KOPT-K1 (cell line): ENCODE measurements at regions not wholly inside any gene's neighbourhood (a gene's known extent, or its start where the extent isn't known, plus 50 kb on each side); places are given as distances from the start of the nearest gene placed in this dataset.

Experiments used
- H3K27ac ChIP-seq: fragments of 200-600 bp; sonication (generic); 2 replicates; pipeline ENCODE4 v1.5.1; 2016; ENCODE audit warnings: antibody characterized with exemption, mild to moderate bottlenecking, low read depth, low read length; ENCODE audit not compliant: poor library complexity, severe bottlenecking
- H3K36me3 ChIP-seq: fragments of 200-600 bp; sonication (generic); 2 replicates; pipeline ENCODE4 v1.5.1; 2017; ENCODE audit warnings: antibody characterized with exemption, mild to moderate bottlenecking, low read length, moderate library complexity; ENCODE audit not compliant: insufficient read depth
- H3K9me3 ChIP-seq: fragments of 200-600 bp; sonication (generic); 2 replicates; pipeline ENCODE4 v1.5.1; 2017; ENCODE audit warnings: antibody characterized with exemption, low read length, mild to moderate bottlenecking; ENCODE audit not compliant: insufficient read depth, poor library complexity, severe bottlenecking

DNA sequence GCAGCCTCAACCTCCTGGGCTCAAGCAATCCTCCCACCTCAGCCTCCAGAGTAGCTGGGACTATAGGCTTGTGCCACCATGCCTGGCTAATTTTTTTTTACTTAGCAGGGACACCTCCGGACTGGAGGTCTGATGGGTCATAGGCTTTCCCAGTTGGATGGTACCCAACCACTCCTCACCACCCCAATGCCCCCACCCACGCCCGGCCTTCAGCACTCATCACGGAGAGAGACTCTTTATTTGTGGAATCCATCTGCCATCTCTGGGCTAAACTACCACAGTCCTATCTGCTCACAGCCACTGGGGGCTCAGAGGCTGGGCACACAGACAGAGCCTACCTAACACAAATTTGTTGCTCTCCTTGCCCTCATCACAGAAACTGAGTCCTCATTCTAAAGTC, 58.3 kb upstream of the STXBP1 start:
- Histone ChIP-seq H3K27ac (no peak overlapping the region), H3K9me3 (no peaks in the 10 kb centered on the region), H3K36me3 (no peaks in the 10 kb centered on the region)

DNA sequence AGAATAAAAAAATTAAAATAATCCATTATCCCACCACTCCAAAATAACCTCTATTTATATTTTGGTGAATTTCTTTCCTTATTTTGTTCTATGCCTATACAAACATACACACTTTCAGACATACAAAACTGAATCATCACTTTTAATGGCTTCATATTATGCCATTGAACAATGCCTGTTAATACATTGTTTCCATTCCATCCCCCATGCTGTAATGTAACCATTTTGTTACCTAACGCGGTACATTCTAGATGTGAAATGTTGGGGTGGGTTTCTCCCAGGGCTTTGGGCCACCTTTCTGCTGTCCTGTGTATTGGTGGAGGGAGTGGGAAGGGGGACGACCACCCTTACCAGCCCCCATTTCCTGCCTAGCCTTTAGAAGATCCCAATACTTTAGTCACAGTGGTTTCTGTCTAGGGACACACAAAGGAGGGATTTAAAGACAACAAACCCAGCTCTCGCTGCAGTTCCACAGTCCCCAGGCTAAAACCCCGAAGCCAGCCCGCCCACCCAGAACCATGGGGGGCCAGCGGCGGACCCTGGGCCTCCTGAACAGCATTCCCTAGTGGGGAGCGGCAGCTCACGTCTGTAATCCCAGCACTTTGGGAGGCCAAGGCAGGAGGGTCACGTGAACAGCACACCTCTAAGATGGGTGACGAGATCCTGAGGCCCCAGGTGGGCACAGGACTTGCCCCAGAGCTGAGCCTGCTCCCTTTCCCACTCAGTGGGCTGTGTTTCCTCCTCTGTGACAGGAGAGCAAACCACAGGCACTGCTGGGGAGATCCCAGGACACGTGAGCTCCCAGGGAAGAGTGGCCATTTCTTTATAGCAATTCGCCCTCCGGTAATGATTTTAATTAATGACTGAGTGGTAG, 56.9 kb upstream of the STXBP1 start:
- Histone ChIP-seq H3K27ac (peak overlapping the region; percentile 82), H3K36me3 (no peaks in the 10 kb centered on the region), H3K9me3 (no peaks in the 10 kb centered on the region)

DNA sequence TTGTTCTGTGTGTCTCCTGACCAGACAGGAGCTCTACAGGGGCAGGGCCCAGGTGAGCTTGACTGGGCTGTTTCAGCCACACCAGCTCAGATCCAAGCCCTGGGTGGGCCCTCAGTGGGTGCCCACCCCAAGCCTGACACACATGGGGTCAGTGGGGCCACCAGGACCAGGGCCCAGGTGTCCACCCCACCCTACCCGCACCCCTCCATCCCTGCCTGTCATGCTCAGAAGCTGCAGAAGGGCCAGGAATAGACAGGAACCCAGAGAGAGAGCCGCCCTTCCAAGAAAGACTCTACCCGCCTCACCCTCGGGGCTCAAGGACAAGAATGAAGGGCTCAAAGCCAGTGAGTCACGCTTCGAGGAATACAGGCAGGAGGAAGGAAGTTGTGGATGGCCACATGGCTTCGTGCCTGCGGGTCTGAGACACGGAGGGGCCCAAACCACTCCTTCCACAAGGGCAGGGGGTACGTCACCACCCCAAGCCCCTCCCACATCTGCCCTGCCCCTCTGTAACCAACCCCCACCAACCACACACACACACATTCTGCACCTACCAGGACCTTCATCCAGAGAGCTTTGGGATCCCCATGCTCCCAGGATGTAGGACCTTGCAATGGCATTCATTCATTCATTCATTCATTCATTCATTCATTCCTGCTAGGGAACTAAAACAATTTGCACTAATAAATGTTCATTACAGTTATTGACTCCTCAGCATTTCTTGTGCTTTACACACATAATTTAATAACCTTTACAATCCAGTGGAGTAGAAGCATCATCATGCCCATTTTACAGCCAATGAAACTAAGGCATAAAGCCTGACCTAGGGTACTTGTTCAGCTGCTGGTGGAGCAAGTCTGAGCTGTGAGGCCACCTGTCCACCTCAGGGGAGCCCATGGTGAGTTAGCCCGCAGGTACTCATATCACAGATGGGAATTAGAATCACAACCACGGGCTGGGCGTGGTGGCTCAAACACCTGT, 55.9 kb upstream of the STXBP1 start:
- Histone ChIP-seq H3K9me3 (no peaks in the 10 kb centered on the region), H3K27ac (peak overlapping the region; percentile 82), H3K36me3 (no peaks in the 10 kb centered on the region)

DNA sequence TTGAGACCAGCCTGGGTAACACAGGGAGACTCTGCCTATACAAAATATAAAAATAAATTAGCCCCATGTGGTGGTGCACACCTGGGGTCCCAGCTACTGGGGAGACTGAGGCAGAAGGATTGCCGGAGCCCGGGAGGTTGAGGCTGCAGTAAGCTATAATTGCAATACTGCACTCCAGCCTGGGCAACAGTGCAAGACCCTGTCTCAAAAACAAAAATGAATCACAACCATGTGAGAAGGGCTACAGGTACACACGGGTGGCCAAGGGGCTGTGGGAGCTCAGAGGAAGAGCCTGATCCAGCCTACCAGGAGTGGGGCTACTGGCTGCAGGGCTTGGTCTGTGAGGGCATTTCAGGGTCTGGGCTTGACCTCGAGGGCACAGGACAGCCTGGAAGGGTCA, 55.2 kb upstream of the STXBP1 start:
- Histone ChIP-seq H3K27ac (peak overlapping the region; percentile 82), H3K9me3 (no peaks in the 10 kb centered on the region), H3K36me3 (no peaks in the 10 kb centered on the region)

DNA sequence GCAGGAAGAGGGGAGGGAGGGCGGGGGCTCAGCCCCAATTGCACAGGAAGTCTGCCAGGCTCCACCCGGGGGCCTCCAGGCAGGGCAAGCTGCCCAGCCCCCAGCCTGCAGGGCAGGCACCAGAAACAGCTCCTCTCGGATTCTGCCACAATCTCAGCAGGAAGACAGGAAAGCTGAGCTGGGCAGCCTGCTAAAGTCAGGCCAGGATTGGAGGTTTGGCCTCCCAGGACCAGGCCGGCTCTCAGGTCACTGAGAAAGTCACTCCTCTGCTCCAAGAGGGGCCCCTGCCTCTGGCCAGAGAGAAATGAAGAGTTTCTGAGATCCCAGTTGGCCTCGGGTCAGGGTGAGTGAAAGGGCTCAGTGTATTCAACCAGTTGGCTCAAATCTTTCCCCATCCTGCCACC, 54.6 kb upstream of the STXBP1 start:
- Histone ChIP-seq H3K9me3 (no peaks in the 10 kb centered on the region), H3K27ac (peak overlapping the region; percentile 82), H3K36me3 (no peaks in the 10 kb centered on the region)

DNA sequence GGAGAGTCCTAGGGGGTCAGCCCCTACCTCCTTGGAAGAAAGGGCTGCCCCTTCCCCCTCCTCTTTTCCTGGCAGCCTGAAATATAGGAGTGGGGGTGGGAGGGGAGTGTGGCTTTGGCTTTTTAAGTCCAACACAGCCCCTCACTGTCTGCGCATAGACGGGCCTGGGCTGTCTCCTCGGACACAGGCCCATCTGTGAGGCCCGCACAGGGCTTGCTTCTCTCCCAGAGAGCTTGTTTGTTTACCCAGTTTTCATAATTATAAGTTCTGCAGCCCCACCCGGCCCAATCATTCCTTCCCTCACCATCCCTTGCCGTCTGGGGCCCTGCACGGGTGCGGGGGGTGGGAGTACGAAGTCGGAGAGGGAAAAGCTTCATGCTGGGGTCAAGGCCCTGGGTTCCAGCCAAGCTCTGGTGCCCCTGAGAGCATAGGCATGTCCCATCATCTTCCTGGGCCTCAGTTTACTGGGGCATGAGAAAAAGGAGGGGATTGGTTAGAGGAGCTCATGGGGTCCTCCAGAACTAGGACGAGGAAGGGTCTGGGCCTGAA, 54.0 kb upstream of the STXBP1 start:
- no peaks in the 10 kb centered on the region for H3K9me3 ChIP-seq
- peak overlapping the region; percentile 82 for H3K27ac ChIP-seq
- H3K36me3 ChIP-seq: no peaks in the 10 kb centered on the region

DNA sequence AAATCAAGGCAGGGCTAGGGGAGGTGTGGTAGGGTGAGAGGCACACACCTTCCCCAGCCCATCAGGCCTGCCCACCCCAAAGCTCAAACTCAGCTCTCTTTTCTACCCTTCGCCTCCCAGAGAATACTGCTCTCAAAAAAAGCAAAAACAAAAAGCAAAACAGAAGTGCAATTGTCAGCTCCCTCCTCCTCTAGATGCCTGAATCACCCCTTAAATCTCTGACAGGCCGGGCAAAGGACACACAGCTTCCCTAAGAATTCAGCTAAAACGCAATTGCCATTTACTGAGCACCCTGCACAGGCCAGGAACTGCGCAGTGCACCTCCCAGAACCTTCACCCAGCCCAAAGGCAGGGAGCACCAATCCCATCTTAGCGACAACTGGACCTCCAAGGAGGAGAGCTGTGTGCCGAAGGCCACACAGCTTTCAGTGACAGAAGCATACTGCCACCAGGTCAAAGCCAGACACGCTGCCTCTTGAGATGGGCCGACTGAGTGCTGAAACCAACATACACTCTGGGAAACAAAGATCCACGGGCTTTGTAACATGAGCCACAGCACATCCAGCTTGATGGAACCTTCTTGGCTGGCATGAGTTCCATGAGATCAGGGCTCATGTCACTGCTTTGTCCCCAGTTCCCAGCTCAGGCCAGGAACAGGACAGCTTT, 53.4 kb upstream of the STXBP1 start:
- Histone ChIP-seq H3K27ac (peak overlapping the region; percentile 82), H3K9me3 (no peaks in the 10 kb centered on the region), H3K36me3 (no peaks in the 10 kb centered on the region)

DNA sequence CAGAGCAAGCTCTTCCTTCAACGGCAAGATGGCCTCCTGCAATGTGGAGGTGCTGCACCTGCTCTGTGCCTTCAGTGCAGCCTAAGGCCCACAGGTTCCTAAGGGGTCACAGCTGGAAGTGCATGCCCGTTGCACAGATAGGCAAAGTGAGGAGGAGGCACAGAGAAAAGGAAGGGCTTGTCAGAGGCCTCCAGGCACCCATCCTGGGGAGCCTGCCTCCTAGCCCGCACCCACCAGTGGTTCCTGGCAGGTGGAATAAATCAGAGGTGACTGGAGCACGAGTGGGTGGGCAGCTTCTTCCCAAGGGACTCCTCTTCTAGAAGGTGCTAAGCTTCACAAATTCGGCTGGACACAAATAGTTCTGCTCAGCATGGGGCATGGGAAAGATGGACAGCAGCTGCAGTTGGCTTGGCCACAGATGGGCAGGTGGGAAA, 52.8 kb upstream of the STXBP1 start:
- Histone ChIP-seq H3K36me3 (no peaks in the 10 kb centered on the region), H3K27ac (peak overlapping the region; percentile 82), H3K9me3 (no peaks in the 10 kb centered on the region)

DNA sequence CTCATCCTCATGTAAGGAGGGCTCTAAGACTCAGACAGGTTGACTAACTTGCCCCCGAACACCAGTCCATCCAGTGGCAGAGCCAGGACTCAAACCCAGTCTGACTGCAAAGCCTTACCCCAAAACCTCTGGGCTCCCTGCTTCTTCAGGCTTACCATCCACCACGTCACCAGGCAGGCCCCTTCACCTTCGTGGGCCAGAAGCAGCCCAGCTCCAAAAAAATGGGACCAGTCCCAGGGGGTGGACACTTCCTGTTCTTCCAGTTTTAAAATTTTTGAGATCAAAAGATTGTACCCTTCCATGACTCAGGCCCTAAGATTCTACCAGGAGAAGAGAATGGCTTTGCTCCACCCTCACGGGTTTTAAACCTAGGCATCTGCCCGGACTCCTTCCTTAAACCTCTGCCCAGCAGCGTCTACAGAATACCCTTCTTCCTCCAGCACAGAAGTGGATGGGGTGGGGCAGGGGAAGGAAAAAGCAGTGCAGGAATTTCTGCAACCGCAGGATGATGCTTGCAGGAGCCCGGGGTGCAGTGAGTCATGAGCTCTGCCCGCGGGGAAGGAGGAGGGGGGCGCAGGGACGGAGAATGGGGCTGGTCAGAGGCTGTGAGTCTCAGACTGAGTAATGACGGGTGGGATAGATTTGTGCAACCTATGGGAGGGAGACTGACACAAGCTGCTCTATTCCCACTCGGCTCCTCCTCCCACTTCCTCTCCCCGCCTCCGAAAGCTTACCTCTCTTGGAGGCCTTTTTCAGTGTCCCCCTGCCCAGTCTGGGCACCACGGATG, 50.4 kb upstream of the STXBP1 start:
- no peak overlapping the region for H3K27ac ChIP-seq
- no peaks in the 10 kb centered on the region for H3K9me3 ChIP-seq
- H3K36me3 ChIP-seq: no peaks in the 10 kb centered on the region
